T-cell (primary cell): ENCODE measurements at regions not wholly inside any gene's neighbourhood (a gene's known extent, or its start where the extent isn't known, plus 50 kb on each side); places are given as distances from the start of the nearest gene placed in this dataset.

ENCODE experiments used
- ATAC-seq, 4 experiments: fragments of 200-7000 bp in 3 of 4; fragments of 150-1000 bp in 1 of 4; cut with Tn5 transposase; replicated peaks in 1 of 4; 1 replicate in 3 of 4; 2 replicates in 1 of 4; pipeline ENCODE4 v1.10.0; 2021; ENCODE audit warnings: moderate library complexity in 3 of 4, mild to moderate bottlenecking in 2 of 4, moderate number of reproducible peaks in 1 of 4
- CTCF ChIA-PET, 2 donors: fragments of 300-600 bp; sonication (Branson Sonifier 250); formaldehyde crosslinking; loops; one replicate each; lab custom pipeline; 2022; ENCODE audit warnings: antibody characterized with exemption in 2 of 2; lab: Charles Lee
- POLR2A ChIA-PET, 2 donors: fragments of 300-600 bp; sonication (Branson Sonifier 250); formaldehyde crosslinking; loops; one replicate each; lab custom pipeline; 2022; ENCODE audit warnings: antibody characterized with exemption in 2 of 2; lab: Charles Lee
- DNase-seq, 35 experiments: peaks; one replicate each; pipeline versions ENCODE4 v3.0.0 to v3.0.0-alpha.2; 2013 to 2023
- H3K27ac ChIP-seq: one replicate; pipeline ENCODE4 v1.5.1; 2013; ENCODE audit warnings: low read length
- H3K27me3 ChIP-seq, 2 experiments: replicated peaks in 1 of 2; 1 replicate in 1 of 2; 2 replicates in 1 of 2; pipeline versions ENCODE4 v1.6.1 to v1.7.0; 2013; ENCODE audit warnings: low read length in 1 of 2, mixed read lengths in 1 of 2; ENCODE audit not compliant: control insufficient read depth in 2 of 2, insufficient read depth in 2 of 2; ENCODE audit errors: extremely low read depth in 1 of 2
- H3K36me3 ChIP-seq, 2 donors: 1 replicate in 1 of 2; 2 replicates in 1 of 2; pipeline versions ENCODE4 v1.6.1 to v1.7.0; 2013; ENCODE audit warnings: low read length in 1 of 2; ENCODE audit not compliant: control insufficient read depth in 2 of 2, insufficient read depth in 1 of 2; ENCODE audit errors: extremely low read depth in 1 of 2
- H3K4me1 ChIP-seq, 2 experiments: 1 replicate in 1 of 2; 2 replicates in 1 of 2; pipeline versions ENCODE4 v1.6.1 to v1.7.0; 2013; ENCODE audit warnings: low read length in 2 of 2, mixed read lengths in 1 of 2; ENCODE audit not compliant: insufficient read depth in 2 of 2, control insufficient read depth in 1 of 2; ENCODE audit errors: extremely low read depth in 1 of 2
- H3K4me3 ChIP-seq, 2 donors: 1 replicate in 1 of 2; 2 replicates in 1 of 2; pipeline versions ENCODE4 v1.5.1 to v1.7.0; 2013; ENCODE audit warnings: mild to moderate bottlenecking in 2 of 2, low read length in 1 of 2, moderate library complexity in 1 of 2; ENCODE audit not compliant: control insufficient read depth in 1 of 2; ENCODE audit errors: extremely low read depth in 1 of 2
- H3K9me3 ChIP-seq: 2 replicates; pipeline ENCODE4 v1.7.0; 2013
- H3K27ac Mint-ChIP-seq, 2 donors: one replicate each; pipeline ENCODE4 v1.8.0; 2020 to 2021; ENCODE audit warnings: mild to moderate bottlenecking in 2 of 2, mixed read lengths in 2 of 2
- H3K27me3 Mint-ChIP-seq, 2 donors: one replicate each; pipeline ENCODE4 v1.8.0; 2021 to 2022; ENCODE audit warnings: mixed read lengths in 2 of 2
- H3K36me3 Mint-ChIP-seq: one replicate; pipeline ENCODE4 v1.8.0; 2021; ENCODE audit warnings: mixed read lengths
- H3K4me1 Mint-ChIP-seq, 3 donors: one replicate each; pipeline ENCODE4 v1.8.0; 2020 to 2022; ENCODE audit warnings: mixed read lengths in 3 of 3, mild to moderate bottlenecking in 1 of 3
- H3K4me3 Mint-ChIP-seq, 3 donors: one replicate each; pipeline ENCODE4 v1.8.0; 2020 to 2022; ENCODE audit warnings: mild to moderate bottlenecking in 3 of 3, mixed read lengths in 3 of 3, moderate library complexity in 3 of 3
- H3K9me3 Mint-ChIP-seq, 3 donors: one replicate each; pipeline ENCODE4 v1.8.0; 2020 to 2022; ENCODE audit warnings: mixed read lengths in 3 of 3
- WGBS: methylation state at CpG from one replicate; pipeline ENCODE4 v1.1.5; 2013; ENCODE audit warnings: missing lambda C conversion rate; ENCODE audit not compliant: insufficient coverage; 5-methylcytosine and 5-hydroxymethylcytosine counted together

GRCh38 chr10:62919776-62920175 lies 103.6 kb upstream of the EGR2 start:
- ChIA-PET POLR2A (no interaction called here), CTCF (interaction anchor here in 1 of 2 donors (0.5 kb wide), 1 partner anchor 1276 kb away, joined by 5 read pairs; no protein-coding TSS in a partner anchor)
- no peaks in the 10 kb centered on the region for H3K4me1 ChIP-seq

GRCh38 chr10:62917475-62918238 lies 101.5 kb upstream of the EGR2 start:
- ChIA-PET POLR2A (interaction anchor here in 1 of 2 donors (0.5 kb wide), 1 partner anchor 427 kb away, joined by 5 read pairs; no protein-coding TSS in a partner anchor), CTCF (interaction anchor here in 1 of 2 donors (0.5 kb wide), 1 partner anchor 14 kb away, joined by 4 read pairs; no protein-coding TSS in a partner anchor)
- Histone ChIP-seq H3K27me3 (peaks cover 0 to under 1% of the 10 kb centered on the region in 2 experiments), H3K36me3 (no peaks in the 10 kb centered on the region), H3K27ac (no peak overlapping the region), H3K4me1 (no peaks in the 10 kb centered on the region), H3K9me3 (no peaks in the 10 kb centered on the region), H3K4me3 (no peak overlapping the region)
- Mint-ChIP-seq H3K36me3 (no peaks in the 10 kb centered on the region), H3K27me3 (peaks cover 2 to 22% of the 10 kb centered on the region in 2 donors), H3K4me1 (no peaks in the 10 kb centered on the region), H3K9me3 (no peaks in the 10 kb centered on the region), H3K27ac (no peak overlapping the region), H3K4me3 (no peak overlapping the region)
- ATAC-seq (no peak), DNase-seq (no peak)
- WGBS: 39% methylated on average over 2 of the region's 9 CpGs

More at GRCh38 chr10:62919776-62920175, 103.6 kb upstream of the EGR2 start:
- DNase-seq (no peak), ATAC-seq (no peak)
- no peaks in the 10 kb centered on the region for H3K9me3 ChIP-seq
- H3K36me3 ChIP-seq: no peaks in the 10 kb centered on the region
- Mint-ChIP-seq H3K4me3 (no peak overlapping the region), H3K27ac (no peak overlapping the region), H3K36me3 (no peaks in the 10 kb centered on the region), H3K9me3 (no peaks in the 10 kb centered on the region), H3K4me1 (no peaks in the 10 kb centered on the region), H3K27me3 (peaks cover 0 to 8% of the 10 kb centered on the region in 2 donors)
- peaks cover 0 to 3% of the 10 kb centered on the region in 2 experiments for H3K27me3 ChIP-seq
- WGBS: 94% methylated on average over 2 of the region's 3 CpGs
- H3K27ac ChIP-seq: no peak overlapping the region
- no peak overlapping the region for H3K4me3 ChIP-seq

GRCh38 chr10:62916141-62916603 lies 100.0 kb upstream of the EGR2 start:
- H3K4me1 ChIP-seq: no peaks in the 10 kb centered on the region
- POLR2A ChIA-PET: interaction anchor here in 1 of 2 donors (0.6 kb wide), 1 partner anchor 23 kb away, joined by 3 read pairs; no protein-coding TSS in a partner anchor
- no CpG with 5 or more reads among the region's 1 CpG for WGBS
- ATAC-seq (no peak), DNase-seq (no peak)
- no peaks in the 10 kb centered on the region for H3K36me3 ChIP-seq
- peaks cover 0 to 3% of the 10 kb centered on the region in 2 experiments for H3K27me3 ChIP-seq
- Mint-ChIP-seq H3K4me1 (no peaks in the 10 kb centered on the region), H3K9me3 (no peaks in the 10 kb centered on the region), H3K27ac (no peak overlapping the region), H3K27me3 (peaks cover 4 to 20% of the 10 kb centered on the region in 2 donors), H3K4me3 (no peak overlapping the region), H3K36me3 (no peaks in the 10 kb centered on the region)
- CTCF ChIA-PET: no interaction called here
- H3K4me3 ChIP-seq: no peak overlapping the region
- H3K9me3 ChIP-seq: no peaks in the 10 kb centered on the region
- no peak overlapping the region for H3K27ac ChIP-seq

GRCh38 chr10:62915158-62915557 lies 99.0 kb upstream of the EGR2 start:
- Histone ChIP-seq H3K27ac (no peak overlapping the region), H3K4me1 (no peaks in the 10 kb centered on the region), H3K4me3 (no peak overlapping the region), H3K36me3 (no peaks in the 10 kb centered on the region), H3K27me3 (peaks cover 0 to 3% of the 10 kb centered on the region in 2 experiments), H3K9me3 (no peaks in the 10 kb centered on the region)
- ChIA-PET CTCF (no interaction called here), POLR2A (no interaction called here)
- Mint-ChIP-seq H3K4me3 (no peak overlapping the region), H3K27ac (no peak overlapping the region), H3K9me3 (no peaks in the 10 kb centered on the region), H3K4me1 (no peaks in the 10 kb centered on the region), H3K27me3 (peaks cover 4 to 20% of the 10 kb centered on the region in 2 donors), H3K36me3 (no peaks in the 10 kb centered on the region)
- ATAC-seq (no peak), DNase-seq (no peak)

GRCh38 chr10:62912086-62912485 lies 95.9 kb upstream of the EGR2 start:
- peaks cover 5 to 16% of the 10 kb centered on the region in 2 donors for H3K27me3 Mint-ChIP-seq
- H3K4me1 ChIP-seq: no peaks in the 10 kb centered on the region
- WGBS: 53% methylated on average over 2 of the region's 3 CpGs
- no peaks in the 10 kb centered on the region for H3K36me3 ChIP-seq
- H3K27ac Mint-ChIP-seq: no peak overlapping the region
- ChIA-PET POLR2A (no interaction called here), CTCF (no interaction called here)
- H3K4me3 ChIP-seq: no peak overlapping the region
- no peak overlapping the region for H3K4me3 Mint-ChIP-seq
- no peak overlapping the region for H3K27ac ChIP-seq
- peaks cover 0 to 3% of the 10 kb centered on the region in 2 experiments for H3K27me3 ChIP-seq
- H3K36me3 Mint-ChIP-seq: no peaks in the 10 kb centered on the region
- H3K9me3 Mint-ChIP-seq: no peaks in the 10 kb centered on the region
- no peaks in the 10 kb centered on the region for H3K4me1 Mint-ChIP-seq
- no peak for ATAC-seq
- DNase-seq: no peak
- no peaks in the 10 kb centered on the region for H3K9me3 ChIP-seq

- H3K27me3 Mint-ChIP-seq: peaks cover 5 to 16% of the 10 kb centered on the region in 2 donors
- ChIA-PET CTCF (no interaction called here), POLR2A (no interaction called here)
- H3K4me3 Mint-ChIP-seq: no peak overlapping the region
- H3K27ac ChIP-seq: no peak overlapping the region
- H3K9me3 Mint-ChIP-seq: no peaks in the 10 kb centered on the region
- H3K27ac Mint-ChIP-seq: no peak overlapping the region
- WGBS: 88% methylated on average over 8 of the region's 11 CpGs
- no peak overlapping the region for H3K4me3 ChIP-seq
- H3K9me3 ChIP-seq: no peaks in the 10 kb centered on the region
- DNase-seq: no peak
- H3K27me3 ChIP-seq: peaks cover 0 to 3% of the 10 kb centered on the region in 2 experiments
- no peaks in the 10 kb centered on the region for H3K4me1 ChIP-seq
- H3K36me3 Mint-ChIP-seq: no peaks in the 10 kb centered on the region
- ATAC-seq: no peak
- H3K36me3 ChIP-seq: no peaks in the 10 kb centered on the region
- no peaks in the 10 kb centered on the region for H3K4me1 Mint-ChIP-seq
These were observed 95.2 kb upstream of the EGR2 start for GRCh38 chr10:62911210-62911963.
